SK-N-SH (cell line): ENCODE measurements at regions not wholly inside any gene's neighbourhood (a gene's known extent, or its start where the extent isn't known, plus 50 kb on each side); places are given as distances from the start of the nearest gene placed in this dataset.

ENCODE experiments used
- CTCF ChIA-PET: fragments of 300-600, 350-600 bp; formaldehyde crosslinking; extraction: SDS; loops from one replicate; lab custom pipeline; 2021; lab: Yijun Ruan, JAX
- POLR2A ChIA-PET: fragments of 350-600 bp; sonication (Branson Sonifier 250); formaldehyde crosslinking; extraction: SDS; loops from one replicate; lab custom pipeline; 2020; ENCODE audit warnings: antibody characterized with exemption, inconsistent platforms; lab: Yijun Ruan, JAX
- DNase-seq: peaks from one replicate; pipeline ENCODE4 v3.0.0; 2012
- H2AFZ ChIP-seq: fragments of 200-600 bp; sonication (generic); 2 replicates; pipeline ENCODE4 v1.8.1; 2016; ENCODE audit warnings: antibody characterized with exemption, mild to moderate bottlenecking, low read depth
- H3F3A ChIP-seq: fragments of 200-600 bp; sonication (generic); replicated peaks from 2 replicates; pipeline ENCODE3; 2016; ENCODE audit warnings: antibody characterized with exemption, mild to moderate bottlenecking; ENCODE audit not compliant: insufficient read depth
- H3K27ac ChIP-seq, 2 experiments: fragments of 200-500 bp in 1 of 2; fragments of 200-600 bp in 1 of 2; sonication (Bioruptor generic) in 1 of 2; sonication (generic), shearing (Covaris generic) in 1 of 2; 2 replicates each; pipeline versions ENCODE4 v1.5.1 to v1.6.1; 2014 to 2016; ENCODE audit warnings: low read depth in 2 of 2, inconsistent platforms in 1 of 2, low read length in 1 of 2, mild to moderate bottlenecking in 1 of 2, mixed read lengths in 1 of 2
- H3K27me3 ChIP-seq: fragments of 200-600 bp; sonication (generic), shearing (Covaris generic); 2 replicates; pipeline ENCODE4 v1.6.1; 2016; ENCODE audit warnings: mixed run types; ENCODE audit not compliant: insufficient read depth
- H3K36me3 ChIP-seq, 2 experiments: fragments of 200-500 bp in 1 of 2; fragments of 200-600 bp in 1 of 2; sonication (Bioruptor generic) in 1 of 2; sonication (generic) in 1 of 2; replicated peaks in 1 of 2; 2 replicates each; pipeline versions ENCODE3 to v1.5.1; 2014 to 2016; ENCODE audit warnings: low read length in 1 of 2, mild to moderate bottlenecking in 1 of 2; ENCODE audit not compliant: insufficient read depth in 2 of 2, control insufficient read depth in 1 of 2
- H3K4me1 ChIP-seq, 2 experiments: fragments of 200-500 bp in 1 of 2; fragments of 200-600 bp in 1 of 2; sonication (Bioruptor generic) in 1 of 2; sonication (generic), shearing (Covaris generic) in 1 of 2; 2 replicates each; pipeline versions ENCODE4 v1.5.1 to v1.6.1; 2014 to 2016; ENCODE audit warnings: low read depth in 1 of 2, low read length in 1 of 2, mixed run types in 1 of 2; ENCODE audit not compliant: insufficient read depth in 2 of 2, control insufficient read depth in 1 of 2
- H3K4me2 ChIP-seq: fragments of 200-600 bp; sonication (generic), shearing (Covaris generic); 2 replicates; pipeline ENCODE4 v1.6.1; 2017; ENCODE audit warnings: mixed run types
- H3K4me3 ChIP-seq, 2 experiments: fragments of 200-500 bp in 1 of 2; fragments of 200-600 bp in 1 of 2; sonication (Bioruptor generic) in 1 of 2; sonication (generic), shearing (Covaris generic) in 1 of 2; 2 replicates each; pipeline versions ENCODE4 v1.5.1 to v1.8.1; 2014 to 2016; ENCODE audit warnings: low read depth in 2 of 2, inconsistent platforms in 1 of 2, low read length in 1 of 2, mild to moderate bottlenecking in 1 of 2, mixed read lengths in 1 of 2, moderate library complexity in 1 of 2
- H3K79me2 ChIP-seq: fragments of 200-600 bp; sonication (generic); 2 replicates; pipeline ENCODE4 v1.8.1; 2017; ENCODE audit warnings: mild to moderate bottlenecking; ENCODE audit not compliant: insufficient read depth
- H3K9ac ChIP-seq: fragments of 200-600 bp; sonication (generic); 2 replicates; pipeline ENCODE4 v1.6.1; 2017; ENCODE audit warnings: mixed run types
- H3K9me2 ChIP-seq: fragments of 200-600 bp; sonication (generic); 2 replicates; pipeline ENCODE4 v1.6.1; 2017; ENCODE audit warnings: mixed run types
- H3K9me3 ChIP-seq: fragments of 200-600 bp; sonication (generic); 2 replicates; pipeline ENCODE4 v1.6.1; 2017; ENCODE audit warnings: mixed run types, mild to moderate bottlenecking, moderate library complexity
- H4K20me1 ChIP-seq: fragments of 200-600 bp; sonication (generic); 2 replicates; pipeline ENCODE4 v1.6.1; 2017; ENCODE audit warnings: mild to moderate bottlenecking, mixed run types; ENCODE audit not compliant: insufficient read depth
- CHD2 ChIP-seq: fragments of 150-350 bp; IDR thresholded peaks from 2 replicates; pipeline ENCODE4 v1.6.1; 2018; ENCODE audit warnings: low read length; ENCODE audit not compliant: partially characterized antibody
- ELF1 ChIP-seq: IDR thresholded peaks from 2 replicates; pipeline ENCODE4 v1.4.0; 2012
- EP300 ChIP-seq, 2 experiments: IDR thresholded peaks; 2 replicates each; pipeline versions ENCODE4 v1.4.0 to v1.6.1; 2012; ENCODE audit warnings: borderline replicate concordance in 1 of 2, low read depth in 1 of 2, low read length in 1 of 2
- FOXJ3 ChIP-seq: sonication (generic); formaldehyde crosslinking; IDR thresholded peaks from 2 replicates; pipeline ENCODE4 v1.5.1; 2020; ENCODE audit warnings: mild to moderate bottlenecking, missing genetic modification reagents
- GABPA ChIP-seq: IDR thresholded peaks from 2 replicates; pipeline ENCODE4 v1.4.0; 2012; ENCODE audit warnings: low read depth, mild to moderate bottlenecking
- MEF2A ChIP-seq: IDR thresholded peaks from 2 replicates; pipeline ENCODE4 v1.4.0; 2012; ENCODE audit warnings: low read depth, borderline replicate concordance
- MXI1 ChIP-seq: IDR thresholded peaks from 2 replicates; pipeline ENCODE4 v1.6.1; 2012; ENCODE audit warnings: mild to moderate bottlenecking, low read depth, low read length, improper control_type of control experiment
- NRF1 ChIP-seq: IDR thresholded peaks from 2 replicates; pipeline ENCODE4 v1.6.1; 2012; ENCODE audit warnings: low read depth, mild to moderate bottlenecking, low read length
- POLR2AphosphoS5 ChIP-seq: IDR thresholded peaks from 2 replicates; pipeline ENCODE4 v1.6.1; 2012; ENCODE audit warnings: low read depth, low read length
- RCOR1 ChIP-seq: fragments of 150-350 bp; IDR thresholded peaks from 2 replicates; pipeline ENCODE4 v1.6.1; 2017; ENCODE audit warnings: antibody characterized with exemption, low read length
- RFX5 ChIP-seq: IDR thresholded peaks from 2 replicates; pipeline ENCODE4 v1.6.1; 2012; ENCODE audit warnings: mild to moderate bottlenecking, improper control_type of control experiment, low read length
- RXRA ChIP-seq: IDR thresholded peaks from 2 replicates; pipeline ENCODE4 v1.4.0; 2012; ENCODE audit warnings: low read depth, mild to moderate bottlenecking, borderline replicate concordance
- TCF12 ChIP-seq: IDR thresholded peaks from 2 replicates; pipeline ENCODE4 v1.4.0; 2012
- TEAD4 ChIP-seq: IDR thresholded peaks from 2 replicates; pipeline ENCODE4 v1.4.0; 2012; ENCODE audit warnings: mild to moderate bottlenecking, borderline replicate concordance; ENCODE audit not compliant: insufficient read depth
- YY1 ChIP-seq: IDR thresholded peaks from 2 replicates; pipeline ENCODE4 v1.4.0; 2012; ENCODE audit warnings: low read depth, mild to moderate bottlenecking
- WGBS: methylation state at CpG from one replicate; pipeline ENCODE4 v1.1.6; 2017; ENCODE audit warnings: low lambda C conversion rate; 5-methylcytosine and 5-hydroxymethylcytosine counted together
- TF ChIP-seq, protein P1 (sequence below): IDR thresholded peaks from 2 replicates; pipeline ENCODE4 v1.6.1; 2012; ENCODE audit warnings: mild to moderate bottlenecking, low read depth, low read length, moderate library complexity
- TF ChIP-seq, protein P2 (sequence below): IDR thresholded peaks from 2 replicates; pipeline ENCODE4 v1.4.0; 2012; ENCODE audit warnings: low read depth, borderline replicate concordance
- TF ChIP-seq, protein P3 (sequence below): fragments of 200-600 bp; sonication (generic); IDR thresholded peaks from 2 replicates; pipeline ENCODE4 v1.6.1; 2017; ENCODE audit warnings: antibody characterized with exemption, mild to moderate bottlenecking, moderate library complexity

DNA sequence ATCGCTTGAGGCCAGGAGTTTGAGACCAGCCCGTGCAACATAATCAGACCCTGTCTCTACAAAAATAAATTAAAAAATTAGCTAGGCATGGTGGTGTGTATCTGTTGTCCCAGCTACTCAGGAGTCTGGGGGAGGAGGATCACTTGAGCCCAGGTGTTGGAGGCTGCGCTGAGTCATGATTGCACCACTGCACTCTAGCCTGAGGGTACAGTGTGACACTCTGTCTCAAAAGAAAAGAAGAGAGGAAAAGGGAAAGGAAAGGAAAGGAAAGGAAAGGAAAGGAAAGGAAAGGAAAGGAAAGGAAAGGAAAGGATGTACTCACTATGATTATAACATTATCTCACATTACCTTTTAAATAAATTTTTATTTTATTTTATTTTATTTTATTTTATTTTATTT is 56.5 kb upstream of the MPP7 start:
- no peaks in the 10 kb centered on the region for H3K36me3 ChIP-seq
- H3K27me3 ChIP-seq: no peaks in the 10 kb centered on the region; the same call in 1 of the 2 replicates
- H3K4me2 ChIP-seq: no peak overlapping the region
- H3K27ac ChIP-seq: no peak overlapping the region
- H3K4me1 ChIP-seq: no peaks in the 10 kb centered on the region
- H3K4me3 ChIP-seq: no peak overlapping the region
- DNase-seq: no peak
- no peak for TF ChIP-seq MEF2A
- no peak for TF ChIP-seq NRF1
- no peak for TF ChIP-seq POLR2AphosphoS5
- no peak for TF ChIP-seq RXRA
- no peak for TF ChIP-seq RFX5
- no peak for TF ChIP-seq GABPA
- TF ChIP-seq, protein P1, sequence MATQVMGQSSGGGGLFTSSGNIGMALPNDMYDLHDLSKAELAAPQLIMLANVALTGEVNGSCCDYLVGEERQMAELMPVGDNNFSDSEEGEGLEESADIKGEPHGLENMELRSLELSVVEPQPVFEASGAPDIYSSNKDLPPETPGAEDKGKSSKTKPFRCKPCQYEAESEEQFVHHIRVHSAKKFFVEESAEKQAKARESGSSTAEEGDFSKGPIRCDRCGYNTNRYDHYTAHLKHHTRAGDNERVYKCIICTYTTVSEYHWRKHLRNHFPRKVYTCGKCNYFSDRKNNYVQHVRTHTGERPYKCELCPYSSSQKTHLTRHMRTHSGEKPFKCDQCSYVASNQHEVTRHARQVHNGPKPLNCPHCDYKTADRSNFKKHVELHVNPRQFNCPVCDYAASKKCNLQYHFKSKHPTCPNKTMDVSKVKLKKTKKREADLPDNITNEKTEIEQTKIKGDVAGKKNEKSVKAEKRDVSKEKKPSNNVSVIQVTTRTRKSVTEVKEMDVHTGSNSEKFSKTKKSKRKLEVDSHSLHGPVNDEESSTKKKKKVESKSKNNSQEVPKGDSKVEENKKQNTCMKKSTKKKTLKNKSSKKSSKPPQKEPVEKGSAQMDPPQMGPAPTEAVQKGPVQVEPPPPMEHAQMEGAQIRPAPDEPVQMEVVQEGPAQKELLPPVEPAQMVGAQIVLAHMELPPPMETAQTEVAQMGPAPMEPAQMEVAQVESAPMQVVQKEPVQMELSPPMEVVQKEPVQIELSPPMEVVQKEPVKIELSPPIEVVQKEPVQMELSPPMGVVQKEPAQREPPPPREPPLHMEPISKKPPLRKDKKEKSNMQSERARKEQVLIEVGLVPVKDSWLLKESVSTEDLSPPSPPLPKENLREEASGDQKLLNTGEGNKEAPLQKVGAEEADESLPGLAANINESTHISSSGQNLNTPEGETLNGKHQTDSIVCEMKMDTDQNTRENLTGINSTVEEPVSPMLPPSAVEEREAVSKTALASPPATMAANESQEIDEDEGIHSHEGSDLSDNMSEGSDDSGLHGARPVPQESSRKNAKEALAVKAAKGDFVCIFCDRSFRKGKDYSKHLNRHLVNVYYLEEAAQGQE: no peak
- TF ChIP-seq, protein P2, sequence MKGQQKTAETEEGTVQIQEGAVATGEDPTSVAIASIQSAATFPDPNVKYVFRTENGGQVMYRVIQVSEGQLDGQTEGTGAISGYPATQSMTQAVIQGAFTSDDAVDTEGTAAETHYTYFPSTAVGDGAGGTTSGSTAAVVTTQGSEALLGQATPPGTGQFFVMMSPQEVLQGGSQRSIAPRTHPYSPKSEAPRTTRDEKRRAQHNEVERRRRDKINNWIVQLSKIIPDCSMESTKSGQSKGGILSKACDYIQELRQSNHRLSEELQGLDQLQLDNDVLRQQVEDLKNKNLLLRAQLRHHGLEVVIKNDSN: no peak
- no peak for TF ChIP-seq TEAD4
- no peak for TF ChIP-seq FOXJ3 (CRISPR knock-in tag)
- no peak for TF ChIP-seq YY1
- WGBS: 19% methylated on average over 3 of the region's 3 CpGs
- H3K9ac ChIP-seq: no peak overlapping the region
- no peaks in the 10 kb centered on the region for H3K9me2 ChIP-seq
- H3K79me2 ChIP-seq: no peaks in the 10 kb centered on the region
- no peaks in the 10 kb centered on the region for H3K9me3 ChIP-seq
- no peaks in the 10 kb centered on the region for H3F3A ChIP-seq
- no peak overlapping the region for H2AFZ ChIP-seq
- CTCF ChIA-PET: interaction anchor here (0.9 kb wide), 1 partner anchor 109 kb away, joined by 3 read pairs; no protein-coding TSS in a partner anchor
- POLR2A ChIA-PET: interaction anchor here (0.7 kb wide), 1 partner anchor 15 kb away, joined by 4 read pairs; no protein-coding TSS in a partner anchor
- H4K20me1 ChIP-seq: no peaks in the 10 kb centered on the region

DNA sequence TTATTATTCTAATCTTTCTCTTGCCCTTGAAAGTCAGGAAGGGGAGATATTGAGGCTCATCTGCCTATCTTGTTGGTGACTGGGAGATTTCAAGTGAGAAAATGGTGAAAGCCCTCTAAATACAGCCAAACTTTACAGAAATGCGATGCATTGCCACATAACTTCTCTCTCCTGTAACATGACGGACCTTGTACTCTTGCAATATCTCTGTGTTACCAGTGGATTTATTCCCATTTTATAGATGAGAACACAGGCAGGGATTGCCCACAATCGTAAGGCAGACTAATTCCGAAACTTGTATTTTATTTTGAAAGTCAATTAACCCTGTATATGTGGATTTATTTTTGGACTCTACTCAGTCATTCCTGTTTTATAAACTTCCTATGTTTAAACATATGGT is 57.3 kb upstream of the MPP7 start:
- DNase-seq: no peak

More for the DNA sequence above, 57.3 kb upstream of the MPP7 start:
- H2AFZ ChIP-seq: no peak overlapping the region
- no peak overlapping the region for H3K4me2 ChIP-seq
- no peaks in the 10 kb centered on the region for H4K20me1 ChIP-seq
- no peaks in the 10 kb centered on the region for H3K36me3 ChIP-seq
- H3K27ac ChIP-seq: no peak overlapping the region
- H3K79me2 ChIP-seq: no peaks in the 10 kb centered on the region
- 27% methylated on average over 4 of the region's 4 CpGs for WGBS
- ChIA-PET CTCF (no interaction called here), POLR2A (no interaction called here)
- no peak overlapping the region for H3K9ac ChIP-seq
- no peaks in the 10 kb centered on the region for H3K4me1 ChIP-seq
- H3K27me3 ChIP-seq: no peaks in the 10 kb centered on the region; the same call in 1 of the 2 replicates
- no peaks in the 10 kb centered on the region for H3K9me3 ChIP-seq
- no peak overlapping the region for H3K4me3 ChIP-seq
- no peak for TF ChIP-seq EP300 (IDR thresholded peaks at IDR 0.05; ENCODE audit: borderline replicate concordance in 1 of 2, low read depth in 1 of 2, low read length in 1 of 2)
- no peak for TF ChIP-seq TCF12
- TF ChIP-seq RCOR1: no peak
- TF ChIP-seq, protein P3, sequence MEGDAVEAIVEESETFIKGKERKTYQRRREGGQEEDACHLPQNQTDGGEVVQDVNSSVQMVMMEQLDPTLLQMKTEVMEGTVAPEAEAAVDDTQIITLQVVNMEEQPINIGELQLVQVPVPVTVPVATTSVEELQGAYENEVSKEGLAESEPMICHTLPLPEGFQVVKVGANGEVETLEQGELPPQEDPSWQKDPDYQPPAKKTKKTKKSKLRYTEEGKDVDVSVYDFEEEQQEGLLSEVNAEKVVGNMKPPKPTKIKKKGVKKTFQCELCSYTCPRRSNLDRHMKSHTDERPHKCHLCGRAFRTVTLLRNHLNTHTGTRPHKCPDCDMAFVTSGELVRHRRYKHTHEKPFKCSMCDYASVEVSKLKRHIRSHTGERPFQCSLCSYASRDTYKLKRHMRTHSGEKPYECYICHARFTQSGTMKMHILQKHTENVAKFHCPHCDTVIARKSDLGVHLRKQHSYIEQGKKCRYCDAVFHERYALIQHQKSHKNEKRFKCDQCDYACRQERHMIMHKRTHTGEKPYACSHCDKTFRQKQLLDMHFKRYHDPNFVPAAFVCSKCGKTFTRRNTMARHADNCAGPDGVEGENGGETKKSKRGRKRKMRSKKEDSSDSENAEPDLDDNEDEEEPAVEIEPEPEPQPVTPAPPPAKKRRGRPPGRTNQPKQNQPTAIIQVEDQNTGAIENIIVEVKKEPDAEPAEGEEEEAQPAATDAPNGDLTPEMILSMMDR: no peak
- no peak for TF ChIP-seq CHD2
- no peak for TF ChIP-seq ELF1
- no peak for TF ChIP-seq MXI1
- TF ChIP-seq FOXJ3 (CRISPR knock-in tag): no peak
- H3K9me2 ChIP-seq: no peaks in the 10 kb centered on the region
- no peaks in the 10 kb centered on the region for H3F3A ChIP-seq
